ENCODE measurements at regions not wholly inside any gene's neighbourhood (a gene's known extent, or its start where the extent isn't known, plus 50 kb on each side); places are given as distances from the start of the nearest gene placed in this dataset.
A peak's percentile ranks its signal among the peaks of the same experiment; 100 is the strongest.

- H3K36me3 Mint-ChIP-seq (ENCODE audit: low read depth) = no peaks in the 10 kb centered on the region
- TF ChIP-seq CTCF (conservative IDR thresholded peaks at IDR 0.05) = no peak
These were observed 342.0 kb upstream of the CAMK1G start for GRCh38 chr1:209241487-209241886.

GRCh38 chr1:209248649-209249279 lies 334.8 kb upstream of the CAMK1G start:
- Histone ChIP-seq H3K9me3 (ENCODE audit: control insufficient read depth, low read length) (peaks cover 1% of the 10 kb centered on the region), H3K9ac (ENCODE audit: extremely low read depth, low read length, poor library complexity, severe bottlenecking) (no peak overlapping the region), H3K4me1 (ENCODE audit: control insufficient read depth, insufficient read depth, low read length) (no peaks in the 10 kb centered on the region), H3K27me3 (ENCODE audit: control insufficient read depth, insufficient read depth, low read length, poor library complexity, severe bottlenecking) (no peaks in the 10 kb centered on the region), H3K27ac (ENCODE audit: low read depth, low read length) (no peak overlapping the region), H3K4me3 (ENCODE audit: low read length) (no peak overlapping the region), H3K36me3 (ENCODE audit: control insufficient read depth, insufficient read depth, low read length) (no peaks in the 10 kb centered on the region)
- Mint-ChIP-seq H3K36me3 (ENCODE audit: low read depth) (no peaks in the 10 kb centered on the region), H3K9me3 (no peaks in the 10 kb centered on the region), H3K4me1 (peaks cover 23% of the 10 kb centered on the region), H3K4me3 (no peak overlapping the region), H3K27ac (no peak overlapping the region), H3K27me3 (ENCODE audit: insufficient read depth) (peaks cover 5% of the 10 kb centered on the region)
- 26 to 47% methylated on average over 3 to 5 of the region's 6 CpGs for WGBS, 2 experiments (ENCODE audit: insufficient coverage in 1 of 2, insufficient read length in 1 of 2)
- peak; percentile 95 for TF ChIP-seq CTCF (conservative IDR thresholded peaks at IDR 0.05)
- DNase-seq = peak; percentile 90

More at GRCh38 chr1:209241487-209241886, 342.0 kb upstream of the CAMK1G start:
- no peak overlapping the region for H3K27ac Mint-ChIP-seq
- H3K36me3 ChIP-seq (ENCODE audit: control insufficient read depth, insufficient read depth, low read length) = no peaks in the 10 kb centered on the region
- peaks cover 4% of the 10 kb centered on the region for H3K27me3 Mint-ChIP-seq (ENCODE audit: insufficient read depth)
- H3K27me3 ChIP-seq (ENCODE audit: control insufficient read depth, insufficient read depth, low read length, poor library complexity, severe bottlenecking) = peaks cover 6% of the 10 kb centered on the region
- no peaks in the 10 kb centered on the region for H3K4me1 Mint-ChIP-seq
- no peaks in the 10 kb centered on the region for H3K4me1 ChIP-seq (ENCODE audit: control insufficient read depth, insufficient read depth, low read length)
- peaks cover 2% of the 10 kb centered on the region for H3K9me3 Mint-ChIP-seq
- H3K4me3 ChIP-seq (ENCODE audit: low read length) = no peak overlapping the region
- no peak overlapping the region for H3K4me3 Mint-ChIP-seq
- 79 to 91% methylated on average over 5 to 6 of the region's 6 CpGs for WGBS, 2 experiments (ENCODE audit: insufficient coverage in 1 of 2, insufficient read length in 1 of 2)
- H3K27ac ChIP-seq (ENCODE audit: low read depth, low read length) = no peak overlapping the region
- H3K9me3 ChIP-seq (ENCODE audit: control insufficient read depth, low read length) = no peaks in the 10 kb centered on the region
- DNase-seq = no peak
- no peak overlapping the region for H3K9ac ChIP-seq (ENCODE audit: extremely low read depth, low read length, poor library complexity, severe bottlenecking)

GRCh38 chr1:209249280-209249670 lies 334.2 kb upstream of the CAMK1G start:
- TF ChIP-seq CTCF (conservative IDR thresholded peaks at IDR 0.05) = no peak
- H3K9me3 Mint-ChIP-seq = peaks cover 2% of the 10 kb centered on the region
- no peaks in the 10 kb centered on the region for H3K36me3 ChIP-seq (ENCODE audit: control insufficient read depth, insufficient read depth, low read length)
- H3K4me3 ChIP-seq (ENCODE audit: low read length) = no peak overlapping the region
- H3K4me1 Mint-ChIP-seq = peaks cover 23% of the 10 kb centered on the region
- WGBS, 2 experiments (ENCODE audit: insufficient coverage in 1 of 2, insufficient read length in 1 of 2) = 0 to 36% methylated on average over 1 to 2 of the region's 2 CpGs
- no peaks in the 10 kb centered on the region for H3K4me1 ChIP-seq (ENCODE audit: control insufficient read depth, insufficient read depth, low read length)
- peak; percentile 59 for DNase-seq
- H3K4me3 Mint-ChIP-seq = no peak overlapping the region
- no peaks in the 10 kb centered on the region for H3K36me3 Mint-ChIP-seq (ENCODE audit: low read depth)
- H3K27ac ChIP-seq (ENCODE audit: low read depth, low read length) = no peak overlapping the region
- H3K27ac Mint-ChIP-seq = no peak overlapping the region
- H3K27me3 Mint-ChIP-seq (ENCODE audit: insufficient read depth) = peaks cover 5% of the 10 kb centered on the region
- no peaks in the 10 kb centered on the region for H3K27me3 ChIP-seq (ENCODE audit: control insufficient read depth, insufficient read depth, low read length, poor library complexity, severe bottlenecking)
- H3K9ac ChIP-seq (ENCODE audit: extremely low read depth, low read length, poor library complexity, severe bottlenecking) = no peak overlapping the region
- H3K9me3 ChIP-seq (ENCODE audit: control insufficient read depth, low read length) = peaks cover 4% of the 10 kb centered on the region

All from endodermal cell (in vitro differentiated cells).